Ecto neural progenitor cell (in vitro differentiated cells): ENCODE measurements at regions not wholly inside any gene's neighbourhood (a gene's known extent, or its start where the extent isn't known, plus 50 kb on each side); places are given as distances from the start of the nearest gene placed in this dataset.

Source experiments
- DNase-seq: peaks from one replicate; pipeline ENCODE4 v3.0.0-alpha.2; 2018; ENCODE audit warnings: low spot score

- no peak for DNase-seq
These were observed 71.4 kb upstream of the TNRC6C start for GRCh38 chr17:77887110-77887463.

DNA sequence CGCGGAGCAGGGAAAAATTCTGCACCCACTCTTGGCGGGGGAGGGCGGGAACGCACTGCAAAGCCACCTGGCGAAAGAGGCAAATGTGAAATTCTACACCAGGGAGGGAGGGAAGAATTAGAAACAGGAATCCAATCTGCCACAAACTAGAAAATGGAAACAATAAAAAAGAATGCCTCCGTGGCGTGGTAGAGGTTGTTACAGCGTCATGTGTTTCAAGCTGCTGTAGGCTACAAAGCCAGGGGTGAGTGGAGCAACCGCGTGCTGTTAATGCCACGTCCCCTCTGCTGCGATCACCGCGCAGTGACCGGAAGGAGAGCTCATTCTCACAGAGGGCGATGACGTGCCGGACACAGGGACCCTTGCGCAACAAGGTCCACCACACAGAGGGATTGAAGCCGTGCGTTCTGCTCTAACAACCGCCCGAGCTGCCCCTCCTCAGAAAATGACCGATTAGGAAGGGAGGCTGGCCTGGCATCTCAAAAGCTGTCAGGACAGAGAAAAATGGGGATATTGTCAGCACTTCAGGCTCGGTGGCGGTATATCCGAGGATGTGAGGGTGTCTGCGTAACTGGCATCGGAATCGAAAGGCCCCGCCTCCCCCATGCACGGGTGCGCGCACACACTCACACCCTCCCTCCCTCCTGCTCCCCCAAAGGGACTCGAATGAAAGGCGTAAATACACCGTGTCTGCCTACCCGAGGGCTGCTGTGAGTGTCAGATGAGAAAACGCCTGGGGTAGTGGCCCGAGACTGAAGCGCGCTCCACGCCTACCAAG is 70.8 kb upstream of the TNRC6C start:
- DNase-seq: no peak

- no peak for DNase-seq
These were observed 70.0 kb upstream of the TNRC6C start for GRCh38 chr17:77888242-77889134.

GRCh38 chr17:77889135-77889505 is 69.4 kb upstream of the TNRC6C start:
- DNase-seq: no peak

- no peak for DNase-seq
These were observed 68.4 kb upstream of the TNRC6C start for GRCh38 chr17:77889866-77890760.

DNA sequence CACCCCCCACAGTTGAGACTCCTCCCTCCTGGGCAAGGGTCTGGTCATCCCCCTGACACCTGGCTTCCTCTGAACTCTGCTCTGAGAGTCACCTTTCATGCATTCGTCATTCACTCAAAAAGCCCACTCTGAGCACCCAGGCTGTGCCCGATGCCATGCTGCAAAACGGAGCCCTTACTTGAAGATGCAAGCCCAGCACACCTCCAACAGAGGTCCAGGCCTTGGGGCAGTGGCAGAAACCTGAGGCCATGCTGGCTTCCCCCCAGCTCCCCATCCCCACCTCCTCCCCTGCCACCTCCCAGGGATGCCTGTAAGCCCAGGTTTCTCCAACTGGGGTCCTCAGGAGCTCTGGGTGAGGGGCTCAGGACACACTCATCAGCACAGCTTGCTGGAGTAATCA is 67.7 kb upstream of the TNRC6C start:
- DNase-seq: no peak

GRCh38 chr17:77891602-77892001 is 66.9 kb upstream of the TNRC6C start:
- no peak for DNase-seq

DNA sequence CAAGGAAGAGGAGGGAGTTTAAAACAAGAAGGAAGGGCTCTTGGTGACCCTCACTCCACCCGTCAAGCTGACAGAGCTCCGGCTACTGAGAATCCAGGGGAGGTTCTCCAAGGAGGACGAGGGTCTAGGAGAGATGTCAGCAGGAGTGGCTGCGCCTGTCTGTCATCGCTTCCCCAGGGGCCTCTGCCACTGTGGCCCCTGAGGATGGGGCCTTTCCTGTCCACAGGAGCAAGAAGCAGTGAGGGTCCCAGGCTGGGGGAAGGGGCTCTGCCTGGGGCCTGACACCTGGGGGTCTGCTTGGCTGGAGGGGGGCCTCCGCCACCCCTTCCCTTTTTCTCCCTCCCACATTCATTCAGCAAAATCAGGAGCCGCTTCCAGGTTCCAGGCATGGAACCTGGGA is 66.5 kb upstream of the TNRC6C start:
- DNase-seq: no peak

DNA sequence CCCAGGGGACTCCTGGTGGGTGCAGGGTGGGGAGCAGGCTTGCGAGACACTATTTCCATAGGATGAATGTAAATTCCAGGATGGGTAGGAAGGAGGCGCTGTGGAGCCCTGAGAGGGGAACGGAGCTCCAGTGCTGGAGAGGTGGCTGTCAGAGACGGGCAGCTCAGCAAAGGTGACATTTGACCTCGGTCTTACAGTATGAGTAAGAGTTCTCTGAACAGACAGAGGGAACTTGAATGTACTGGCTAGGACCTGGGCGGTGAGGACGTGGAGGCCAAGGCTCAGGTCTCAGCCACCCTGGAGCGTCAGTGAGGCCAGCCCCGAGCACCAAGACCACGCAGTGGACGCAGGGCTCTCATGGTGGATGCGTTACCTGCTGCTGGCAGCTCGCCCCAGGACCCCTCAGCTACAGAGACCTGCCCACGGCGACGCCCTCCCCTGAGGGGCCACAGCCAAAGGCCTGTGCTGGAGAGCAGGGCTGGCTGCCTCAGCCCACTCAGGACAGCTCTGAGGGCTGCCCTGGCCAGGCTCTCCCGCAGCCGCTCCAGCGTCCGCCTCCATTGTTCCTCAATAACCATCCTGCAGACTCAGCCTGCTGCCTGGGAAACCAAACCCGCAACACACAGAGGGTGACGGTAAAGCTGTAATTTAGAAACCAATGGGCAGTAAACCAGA is 65.9 kb upstream of the TNRC6C start:
- peak; percentile 85 for DNase-seq

DNA sequence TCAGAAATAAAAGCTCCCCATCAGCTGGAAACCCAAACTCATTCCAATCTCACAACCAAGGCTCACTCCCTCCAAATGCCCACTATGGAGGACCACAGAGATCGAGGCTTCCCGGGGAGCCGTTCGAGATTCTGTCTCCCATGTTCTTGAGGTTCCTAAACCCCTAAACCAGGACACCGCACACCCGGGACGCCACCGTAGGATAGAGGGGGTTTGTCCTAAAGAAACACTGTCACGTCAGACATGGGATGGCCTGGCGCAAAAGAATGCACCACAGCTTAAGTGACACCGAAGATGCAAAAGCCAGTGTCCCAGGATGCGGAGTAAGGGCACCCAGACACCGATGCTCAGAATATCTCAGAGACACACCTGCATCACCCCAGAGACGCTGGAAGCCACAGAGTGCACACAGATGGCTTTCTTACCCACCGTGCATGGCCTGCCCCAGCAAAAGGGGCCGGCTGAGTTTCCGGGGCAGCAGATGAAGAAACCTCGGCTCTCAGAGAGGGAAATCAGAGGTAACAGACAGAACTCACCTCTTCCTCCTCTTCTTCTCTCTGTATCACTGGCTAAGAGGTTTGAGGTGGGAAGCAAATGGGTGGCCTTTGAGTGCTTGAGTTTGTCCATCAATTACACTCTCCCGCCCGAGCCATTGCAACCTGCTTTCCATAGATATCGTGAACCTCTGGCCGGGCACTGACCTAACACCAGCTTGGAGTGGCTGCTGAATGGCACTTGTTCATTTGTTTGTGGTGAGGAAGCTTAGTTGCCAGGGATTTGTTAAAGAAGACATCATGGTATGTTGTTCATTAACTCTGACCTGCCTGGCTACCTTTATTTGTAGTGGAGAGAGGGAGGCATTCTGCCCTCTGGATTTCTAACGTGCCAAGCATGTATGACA is 65.1 kb upstream of the TNRC6C start:
- no peak for DNase-seq

- DNase-seq: no peak
These were observed 64.2 kb upstream of the TNRC6C start for GRCh38 chr17:77894126-77894956.

- DNase-seq: no peak
These were observed 60.7 kb upstream of the TNRC6C start for GRCh38 chr17:77897741-77898301.

GRCh38 chr17:77898521-77899434 is 59.7 kb upstream of the TNRC6C start:
- no peak for DNase-seq

GRCh38 chr17:77899498-77899897 is 59.0 kb upstream of the TNRC6C start:
- DNase-seq: no peak

- no peak for DNase-seq
These were observed 57.0 kb upstream of the TNRC6C start for GRCh38 chr17:77901481-77901880.

DNA sequence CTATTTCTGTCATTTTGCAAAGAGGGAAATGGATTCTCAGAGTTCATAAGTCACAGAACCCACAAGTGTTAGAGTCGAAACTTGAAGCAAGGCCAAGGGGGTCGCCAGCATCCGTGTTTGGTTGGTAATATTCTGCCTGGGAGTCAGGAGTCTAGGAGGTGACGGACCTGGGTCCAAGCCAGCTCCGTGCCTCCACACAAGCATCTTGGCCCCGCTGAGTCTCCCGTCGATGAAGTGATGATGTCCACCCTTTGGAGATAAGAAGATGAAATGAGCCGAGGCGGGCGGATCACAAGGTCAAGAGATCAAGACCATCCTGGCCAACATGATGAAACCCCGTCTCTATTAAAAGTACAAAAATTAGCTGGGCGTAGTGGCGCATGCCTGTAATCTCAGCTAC is 53.2 kb upstream of the TNRC6C start:
- DNase-seq: no peak

GRCh38 chr17:77905766-77906165 is 52.7 kb upstream of the TNRC6C start:
- DNase-seq: no peak

- DNase-seq: no peak
These were observed 52.1 kb upstream of the TNRC6C start for GRCh38 chr17:77906377-77906871.
